ENCODE measurements at regions not wholly inside any gene's neighbourhood (a gene's known extent, or its start where the extent isn't known, plus 50 kb on each side); places are given as distances from the start of the nearest gene placed in this dataset.

- Histone ChIP-seq H3K27ac (no peak overlapping the region), H3K4me1 (no peaks in the 10 kb centered on the region), H3K9me3 (no peaks in the 10 kb centered on the region), H3K36me3 (no peaks in the 10 kb centered on the region), H3K27me3 (no peaks in the 10 kb centered on the region), H3K4me3 (no peak overlapping the region)
- no peak for TF ChIP-seq CTCF (IDR thresholded peaks at IDR 0.05)
- no peak for DNase-seq
- ATAC-seq, result no peak
- intact Hi-C loops (cut with DNase I), result no loop called here
Observed at GRCh38 chr6:48626421-48626820, 515.4 kb upstream of the PTCHD4 start.

GRCh38 chr6:48624631-48625030, 513.6 kb upstream of the PTCHD4 start:
- intact Hi-C loops (cut with DNase I), result no loop called here
- Histone ChIP-seq H3K9me3 (no peaks in the 10 kb centered on the region), H3K4me1 (no peaks in the 10 kb centered on the region), H3K27ac (no peak overlapping the region), H3K4me3 (no peak overlapping the region), H3K27me3 (no peaks in the 10 kb centered on the region), H3K36me3 (no peaks in the 10 kb centered on the region)
- no peak for TF ChIP-seq CTCF (IDR thresholded peaks at IDR 0.05)
- no peak for ATAC-seq
- no peak for DNase-seq

GRCh38 chr6:48619771-48620170, 508.8 kb upstream of the PTCHD4 start:
- H3K27ac ChIP-seq, result no peak overlapping the region
- intact Hi-C loops (cut with DNase I), result no loop called here
- no peak overlapping the region for H3K4me3 ChIP-seq
- no peaks in the 10 kb centered on the region for H3K36me3 ChIP-seq
- ATAC-seq (no peak), DNase-seq (no peak)
- TF ChIP-seq CTCF (IDR thresholded peaks at IDR 0.05), result no peak
- no peaks in the 10 kb centered on the region for H3K9me3 ChIP-seq
- no peaks in the 10 kb centered on the region for H3K4me1 ChIP-seq
- H3K27me3 ChIP-seq, result no peaks in the 10 kb centered on the region

- TF ChIP-seq CTCF (IDR thresholded peaks at IDR 0.05), result no peak
- no peaks in the 10 kb centered on the region for H3K36me3 ChIP-seq
- ATAC-seq (no peak), DNase-seq (no peak)
- no peaks in the 10 kb centered on the region for H3K4me1 ChIP-seq
- no peak overlapping the region for H3K4me3 ChIP-seq
- intact Hi-C loops (cut with DNase I), result no loop called here
- no peaks in the 10 kb centered on the region for H3K27me3 ChIP-seq
- no peak overlapping the region for H3K27ac ChIP-seq
- no peaks in the 10 kb centered on the region for H3K9me3 ChIP-seq
Observed at GRCh38 chr6:48615041-48615440, 504.0 kb upstream of the PTCHD4 start.

- Histone ChIP-seq H3K4me3 (no peak overlapping the region), H3K9me3 (no peaks in the 10 kb centered on the region), H3K27ac (no peak overlapping the region), H3K4me1 (no peaks in the 10 kb centered on the region), H3K36me3 (no peaks in the 10 kb centered on the region), H3K27me3 (no peaks in the 10 kb centered on the region)
- DNase-seq (no peak), ATAC-seq (no peak)
- TF ChIP-seq CTCF (IDR thresholded peaks at IDR 0.05), result no peak
- intact Hi-C loops (cut with DNase I), result no loop called here
Observed at GRCh38 chr6:48614326-48614725, 503.3 kb upstream of the PTCHD4 start.

GRCh38 chr6:48613231-48613949, 502.4 kb upstream of the PTCHD4 start:
- ATAC-seq (no peak), DNase-seq (no peak)
- Histone ChIP-seq H3K4me3 (no peak overlapping the region), H3K36me3 (no peaks in the 10 kb centered on the region), H3K27ac (no peak overlapping the region), H3K4me1 (no peaks in the 10 kb centered on the region), H3K9me3 (no peaks in the 10 kb centered on the region), H3K27me3 (no peaks in the 10 kb centered on the region)
- TF ChIP-seq CTCF (IDR thresholded peaks at IDR 0.05), result no peak
- intact Hi-C loops (cut with DNase I), result no loop called here
